AG04450 (cell line): ENCODE measurements at regions not wholly inside any gene's neighbourhood (a gene's known extent, or its start where the extent isn't known, plus 50 kb on each side); places are given as distances from the start of the nearest gene placed in this dataset.
"Not testable (repeated sequence)": the region's sequence is repeated elsewhere in the genome, so short reads cannot be mapped to it uniquely, and the experiment has no call there.

Experiments used
- CTCF ChIA-PET: fragments of 300-600, 350-600 bp; formaldehyde crosslinking; extraction: SDS; loops from one replicate; lab custom pipeline; 2022; ENCODE audit warnings: antibody characterized with exemption, inconsistent platforms; lab: Charles Lee
- POLR2A ChIA-PET: fragments of 350-600 bp; formaldehyde crosslinking; extraction: SDS; loops from one replicate; lab custom pipeline; 2021; ENCODE audit warnings: antibody characterized with exemption, inconsistent platforms; lab: Yijun Ruan, JAX
- DNase-seq: peaks from one replicate; pipeline ENCODE4 v3.0.0-alpha.2; 2011; ENCODE audit warnings: low read depth, low spot score
- H3K27ac ChIP-seq: one replicate; pipeline ENCODE4 v1.5.1; 2012; ENCODE audit warnings: low read depth, low read length, control low read depth
- H3K27me3 ChIP-seq: one replicate; pipeline ENCODE4 v1.6.0; 2012; ENCODE audit warnings: low read length; ENCODE audit not compliant: control insufficient read depth, insufficient read depth
- H3K4me3 ChIP-seq: 2 replicates; pipeline ENCODE4 v1.5.1; 2011; ENCODE audit warnings: mild to moderate bottlenecking, low read depth, low read length, control low read depth
- H3K9me3 ChIP-seq: 2 replicates; pipeline ENCODE4 v1.5.1; 2012; ENCODE audit warnings: low read length; ENCODE audit not compliant: control insufficient read depth, insufficient read depth
- CTCF ChIP-seq: IDR thresholded peaks from 2 replicates; pipeline ENCODE4 v1.5.1; 2011; ENCODE audit warnings: low read depth, low read length, control low read depth, inconsistent platforms

- ChIA-PET CTCF (no interaction called here), POLR2A (no interaction called here)
- no peak for TF ChIP-seq CTCF
- no peaks in the 10 kb centered on the region for H3K9me3 ChIP-seq
- H3K4me3 ChIP-seq: no peak overlapping the region
- H3K27me3 ChIP-seq: peaks cover 4% of the 10 kb centered on the region
- DNase-seq: no peak
- no peak overlapping the region for H3K27ac ChIP-seq
These were observed 80.4 kb upstream of the KCNA1 start for GRCh38 chr12:4829161-4829792.

GRCh38 chr12:4829793-4830162, 79.9 kb upstream of the KCNA1 start:
- ChIA-PET POLR2A (no interaction called here), CTCF (no interaction called here)
- Histone ChIP-seq H3K27me3 (peaks cover 4% of the 10 kb centered on the region), H3K9me3 (no peaks in the 10 kb centered on the region), H3K4me3 (no peak overlapping the region), H3K27ac (no peak overlapping the region)
- no peak for TF ChIP-seq CTCF
- DNase-seq: no peak

GRCh38 chr12:4830556-4831210, 79.0 kb upstream of the KCNA1 start:
- Histone ChIP-seq H3K4me3 (no peak overlapping the region), H3K27me3 (peaks cover 4% of the 10 kb centered on the region), H3K27ac (no peak overlapping the region), H3K9me3 (no peaks in the 10 kb centered on the region)
- CTCF ChIA-PET: interaction anchor here (1.4 kb wide), 1 partner anchor 27 kb away, joined by 9 read pairs; no protein-coding TSS in a partner anchor
- no peak for DNase-seq
- no peak for TF ChIP-seq CTCF
- POLR2A ChIA-PET: no interaction called here

- DNase-seq: no peak
- Histone ChIP-seq H3K4me3 (no peak overlapping the region), H3K27me3 (peaks cover 4% of the 10 kb centered on the region), H3K27ac (no peak overlapping the region), H3K9me3 (no peaks in the 10 kb centered on the region)
- ChIA-PET CTCF (no interaction called here), POLR2A (no interaction called here)
- TF ChIP-seq CTCF: no peak
These were observed 76.7 kb upstream of the KCNA1 start for GRCh38 chr12:4833053-4833452.

- no peaks in the 10 kb centered on the region for H3K9me3 ChIP-seq
- CTCF ChIA-PET: interaction anchor here (1.0 kb wide), 1 partner anchor 8 kb away, joined by 4 read pairs; no protein-coding TSS in a partner anchor
- no peak overlapping the region for H3K27ac ChIP-seq
- no peak overlapping the region for H3K4me3 ChIP-seq
- POLR2A ChIA-PET: no interaction called here
- no peak for TF ChIP-seq CTCF
- H3K27me3 ChIP-seq: peaks cover 4% of the 10 kb centered on the region
- no peak for DNase-seq
These were observed 76.2 kb upstream of the KCNA1 start for GRCh38 chr12:4833524-4833923.

- H3K4me3 ChIP-seq, H3K27me3 ChIP-seq, DNase-seq, H3K9me3 ChIP-seq, POLR2A ChIA-PET, H3K27ac ChIP-seq: not testable (repeated sequence)
- CTCF ChIA-PET: interaction anchor here (1.1 kb wide), 1 partner anchor 9 kb away, joined by 4 read pairs; no protein-coding TSS in a partner anchor
These were observed 67.3 kb upstream of the KCNA1 start for GRCh38 chr12:4842401-4842800.
